ENCODE measurements at regions not wholly inside any gene's neighbourhood (a gene's known extent, or its start where the extent isn't known, plus 50 kb on each side); places are given as distances from the start of the nearest gene placed in this dataset.
A peak's percentile ranks its signal among the peaks of the same experiment; 100 is the strongest.

DNA sequence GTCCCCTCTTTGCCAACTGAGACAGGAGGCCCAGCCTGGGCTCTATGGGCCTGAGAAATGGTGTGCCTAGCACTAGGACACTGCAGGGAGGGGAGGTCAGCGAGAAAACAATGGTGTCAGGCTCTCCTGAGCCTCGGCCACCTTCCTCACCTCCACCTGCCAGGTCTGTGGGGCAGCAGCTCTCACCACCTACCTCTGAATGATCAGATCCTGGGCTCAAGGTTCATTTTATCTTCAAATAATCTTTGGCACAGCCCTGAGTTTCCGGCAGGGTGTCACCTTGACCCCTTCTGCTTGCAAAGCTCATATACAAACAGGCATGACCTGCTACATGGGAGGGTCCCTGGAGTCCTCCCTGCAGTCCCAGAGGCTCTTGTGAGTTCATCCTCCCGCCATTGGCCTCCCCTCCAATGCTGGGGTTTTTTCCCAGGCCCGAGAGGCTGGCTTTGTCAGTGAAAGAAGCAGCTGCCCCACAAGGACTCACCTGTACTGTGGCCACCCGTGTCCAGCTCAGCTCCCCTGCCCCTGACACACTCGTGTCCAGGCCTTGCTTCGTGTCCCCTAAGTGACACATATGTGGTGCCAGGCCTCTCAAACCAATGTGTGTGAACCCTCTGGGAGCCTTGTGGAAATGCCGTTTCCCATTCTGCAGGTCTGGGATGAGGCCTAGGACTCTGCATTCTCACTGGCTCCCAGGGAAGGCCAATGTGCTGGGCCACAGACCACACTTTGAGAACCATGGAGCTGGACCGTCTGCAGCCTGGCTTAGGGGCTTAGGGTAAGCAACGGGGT, 176.8 kb upstream of the CIBAR2 start (continued):
- TF ChIP-seq, protein P1, sequence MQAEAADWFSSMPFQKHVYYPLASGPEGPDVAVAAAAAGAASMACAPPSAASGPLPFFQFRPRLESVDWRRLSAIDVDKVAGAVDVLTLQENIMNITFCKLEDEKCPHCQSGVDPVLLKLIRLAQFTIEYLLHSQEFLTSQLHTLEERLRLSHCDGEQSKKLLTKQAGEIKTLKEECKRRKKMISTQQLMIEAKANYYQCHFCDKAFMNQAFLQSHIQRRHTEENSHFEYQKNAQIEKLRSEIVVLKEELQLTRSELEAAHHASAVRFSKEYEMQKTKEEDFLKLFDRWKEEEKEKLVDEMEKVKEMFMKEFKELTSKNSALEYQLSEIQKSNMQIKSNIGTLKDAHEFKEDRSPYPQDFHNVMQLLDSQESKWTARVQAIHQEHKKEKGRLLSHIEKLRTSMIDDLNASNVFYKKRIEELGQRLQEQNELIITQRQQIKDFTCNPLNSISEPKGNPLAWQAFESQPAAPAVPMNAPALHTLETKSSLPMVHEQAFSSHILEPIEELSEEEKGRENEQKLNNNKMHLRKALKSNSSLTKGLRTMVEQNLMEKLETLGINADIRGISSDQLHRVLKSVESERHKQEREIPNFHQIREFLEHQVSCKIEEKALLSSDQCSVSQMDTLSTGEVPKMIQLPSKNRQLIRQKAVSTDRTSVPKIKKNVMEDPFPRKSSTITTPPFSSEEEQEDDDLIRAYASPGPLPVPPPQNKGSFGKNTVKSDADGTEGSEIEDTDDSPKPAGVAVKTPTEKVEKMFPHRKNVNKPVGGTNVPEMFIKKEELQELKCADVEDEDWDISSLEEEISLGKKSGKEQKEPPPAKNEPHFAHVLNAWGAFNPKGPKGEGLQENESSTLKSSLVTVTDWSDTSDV (CRISPR knock-in tag; IDR thresholded peaks at IDR 0.05), result 0 out of 2 replicates have a peak, but pooled peaks have one; percentile 78
- TF ChIP-seq ZNF331 (CRISPR knock-in tag; IDR thresholded peaks at IDR 0.05), result peak; percentile 65; the same call in 1 of the 2 replicates
- peak; percentile 16; the same call in 1 of the 2 replicates for TF ChIP-seq NFKB2 (CRISPR knock-in tag; IDR thresholded peaks at IDR 0.05; ENCODE audit: borderline replicate concordance)
- TF ChIP-seq ISX (CRISPR knock-in tag; conservative IDR thresholded peaks at IDR 0.05), result no peak
- no peak for TF ChIP-seq KMT2A (CRISPR knock-in tag; IDR thresholded peaks at IDR 0.05)
- TF ChIP-seq, protein P2, sequence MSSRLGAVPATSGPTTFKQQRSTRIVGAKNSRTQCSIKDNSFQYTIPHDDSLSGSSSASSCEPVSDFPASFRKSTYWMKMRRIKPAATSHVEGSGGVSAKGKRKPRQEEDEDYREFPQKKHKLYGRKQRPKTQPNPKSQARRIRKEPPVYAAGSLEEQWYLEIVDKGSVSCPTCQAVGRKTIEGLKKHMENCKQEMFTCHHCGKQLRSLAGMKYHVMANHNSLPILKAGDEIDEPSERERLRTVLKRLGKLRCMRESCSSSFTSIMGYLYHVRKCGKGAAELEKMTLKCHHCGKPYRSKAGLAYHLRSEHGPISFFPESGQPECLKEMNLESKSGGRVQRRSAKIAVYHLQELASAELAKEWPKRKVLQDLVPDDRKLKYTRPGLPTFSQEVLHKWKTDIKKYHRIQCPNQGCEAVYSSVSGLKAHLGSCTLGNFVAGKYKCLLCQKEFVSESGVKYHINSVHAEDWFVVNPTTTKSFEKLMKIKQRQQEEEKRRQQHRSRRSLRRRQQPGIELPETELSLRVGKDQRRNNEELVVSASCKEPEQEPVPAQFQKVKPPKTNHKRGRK (CRISPR knock-in tag; IDR thresholded peaks at IDR 0.05), result no peak
- no peak for TF ChIP-seq ZNF577 (CRISPR knock-in tag; IDR thresholded peaks at IDR 0.05; ENCODE audit: borderline replicate concordance, low read depth)
- TF ChIP-seq ZNF230 (CRISPR knock-in tag; IDR thresholded peaks at IDR 0.05), result peak; percentile 83
- TF ChIP-seq, protein P3, sequence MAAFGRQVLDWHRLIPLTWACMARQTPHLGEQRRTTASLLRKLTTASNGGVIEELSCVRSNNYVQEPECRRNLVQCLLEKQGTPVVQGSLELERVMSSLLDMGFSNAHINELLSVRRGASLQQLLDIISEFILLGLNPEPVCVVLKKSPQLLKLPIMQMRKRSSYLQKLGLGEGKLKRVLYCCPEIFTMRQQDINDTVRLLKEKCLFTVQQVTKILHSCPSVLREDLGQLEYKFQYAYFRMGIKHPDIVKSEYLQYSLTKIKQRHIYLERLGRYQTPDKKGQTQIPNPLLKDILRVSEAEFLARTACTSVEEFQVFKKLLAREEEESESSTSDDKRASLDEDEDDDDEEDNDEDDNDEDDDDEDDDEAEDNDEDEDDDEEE (CRISPR knock-in tag; IDR thresholded peaks at IDR 0.05), result peak; percentile 84
- peak; percentile 75; the same call in 1 of the 2 replicates for TF ChIP-seq FOXK1 (CRISPR knock-in tag; IDR thresholded peaks at IDR 0.05; ENCODE audit: borderline replicate concordance, low read depth)
- TF ChIP-seq ZNF558 (CRISPR knock-in tag; IDR thresholded peaks at IDR 0.05; ENCODE audit: borderline replicate concordance), result no peak; the same call in 1 of the 2 replicates
- peak; percentile 75; the same call in 1 of the 2 replicates for TF ChIP-seq THAP11 (CRISPR knock-in tag; IDR thresholded peaks at IDR 0.05)
- TF ChIP-seq, protein P4, sequence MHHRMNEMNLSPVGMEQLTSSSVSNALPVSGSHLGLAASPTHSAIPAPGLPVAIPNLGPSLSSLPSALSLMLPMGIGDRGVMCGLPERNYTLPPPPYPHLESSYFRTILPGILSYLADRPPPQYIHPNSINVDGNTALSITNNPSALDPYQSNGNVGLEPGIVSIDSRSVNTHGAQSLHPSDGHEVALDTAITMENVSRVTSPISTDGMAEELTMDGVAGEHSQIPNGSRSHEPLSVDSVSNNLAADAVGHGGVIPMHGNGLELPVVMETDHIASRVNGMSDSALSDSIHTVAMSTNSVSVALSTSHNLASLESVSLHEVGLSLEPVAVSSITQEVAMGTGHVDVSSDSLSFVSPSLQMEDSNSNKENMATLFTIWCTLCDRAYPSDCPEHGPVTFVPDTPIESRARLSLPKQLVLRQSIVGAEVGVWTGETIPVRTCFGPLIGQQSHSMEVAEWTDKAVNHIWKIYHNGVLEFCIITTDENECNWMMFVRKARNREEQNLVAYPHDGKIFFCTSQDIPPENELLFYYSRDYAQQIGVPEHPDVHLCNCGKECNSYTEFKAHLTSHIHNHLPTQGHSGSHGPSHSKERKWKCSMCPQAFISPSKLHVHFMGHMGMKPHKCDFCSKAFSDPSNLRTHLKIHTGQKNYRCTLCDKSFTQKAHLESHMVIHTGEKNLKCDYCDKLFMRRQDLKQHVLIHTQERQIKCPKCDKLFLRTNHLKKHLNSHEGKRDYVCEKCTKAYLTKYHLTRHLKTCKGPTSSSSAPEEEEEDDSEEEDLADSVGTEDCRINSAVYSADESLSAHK (CRISPR knock-in tag; IDR thresholded peaks at IDR 0.05; ENCODE audit: borderline replicate concordance), result no peak
- TF ChIP-seq, protein P5, sequence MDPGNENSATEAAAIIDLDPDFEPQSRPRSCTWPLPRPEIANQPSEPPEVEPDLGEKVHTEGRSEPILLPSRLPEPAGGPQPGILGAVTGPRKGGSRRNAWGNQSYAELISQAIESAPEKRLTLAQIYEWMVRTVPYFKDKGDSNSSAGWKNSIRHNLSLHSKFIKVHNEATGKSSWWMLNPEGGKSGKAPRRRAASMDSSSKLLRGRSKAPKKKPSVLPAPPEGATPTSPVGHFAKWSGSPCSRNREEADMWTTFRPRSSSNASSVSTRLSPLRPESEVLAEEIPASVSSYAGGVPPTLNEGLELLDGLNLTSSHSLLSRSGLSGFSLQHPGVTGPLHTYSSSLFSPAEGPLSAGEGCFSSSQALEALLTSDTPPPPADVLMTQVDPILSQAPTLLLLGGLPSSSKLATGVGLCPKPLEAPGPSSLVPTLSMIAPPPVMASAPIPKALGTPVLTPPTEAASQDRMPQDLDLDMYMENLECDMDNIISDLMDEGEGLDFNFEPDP (CRISPR knock-in tag; conservative IDR thresholded peaks at IDR 0.05), result 0 out of 2 replicates have a peak, but pooled peaks have one; percentile 92
- TF ChIP-seq FOXA3 (CRISPR knock-in tag; IDR thresholded peaks at IDR 0.05), result peak; percentile 92
- TF ChIP-seq MTA3 (CRISPR knock-in tag; IDR thresholded peaks at IDR 0.05), result no peak
- TF ChIP-seq NCOR1 (IDR thresholded peaks at IDR 0.05; ENCODE audit: borderline replicate concordance, low read length), result peak; percentile 94
- peak; percentile 15; the same call in 1 of the 2 replicates for TF ChIP-seq ZBTB38 (CRISPR knock-in tag; IDR thresholded peaks at IDR 0.05)
